NAMALWA (cell line): ENCODE measurements at regions not wholly inside any gene's neighbourhood (a gene's known extent, or its start where the extent isn't known, plus 50 kb on each side); places are given as distances from the start of the nearest gene placed in this dataset.

Experiments
- DNase-seq: peaks from one replicate; pipeline ENCODE4 v3.0.0-alpha.2; 2015; ENCODE audit warnings: low spot score

DNA sequence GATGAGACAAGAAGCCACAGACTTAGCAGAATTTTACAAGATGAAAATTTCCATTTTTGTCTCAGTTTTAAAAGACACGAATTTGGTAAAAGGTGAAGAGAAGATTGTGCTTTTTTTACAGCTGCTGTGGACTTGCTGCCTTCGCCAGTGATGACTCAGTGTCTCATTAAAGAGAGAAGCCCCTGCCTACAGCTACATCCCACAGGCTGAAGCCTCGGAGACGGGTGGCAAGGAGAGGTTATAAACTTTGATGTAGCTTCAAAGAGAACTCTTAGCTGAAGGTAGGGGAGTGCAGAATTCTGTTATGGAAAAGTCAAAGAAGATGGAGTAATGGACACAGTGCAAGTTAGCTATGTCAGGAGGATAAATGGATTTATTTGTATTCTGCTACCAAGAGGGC is 683.4 kb upstream of the ARGLU1 start:
- no peak for DNase-seq

DNA sequence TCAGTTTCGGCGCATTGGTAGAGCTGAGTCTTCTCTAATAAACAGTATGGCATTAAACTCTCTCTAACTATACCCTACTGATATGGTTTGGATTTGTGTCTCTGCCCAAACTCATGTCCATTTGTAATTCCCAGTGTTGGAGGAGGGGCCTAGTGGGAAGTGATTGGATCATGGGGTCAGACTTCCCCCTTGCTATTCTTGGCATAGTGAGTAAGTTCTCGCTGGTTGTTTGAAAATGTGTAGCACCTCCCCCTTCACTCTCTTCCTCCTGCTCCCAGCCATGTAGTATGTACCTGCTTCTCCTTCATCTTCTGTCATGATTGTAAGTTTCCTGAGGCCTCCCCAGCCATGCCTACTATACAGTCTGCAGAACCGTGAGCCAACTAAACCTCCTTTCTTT is 682.7 kb upstream of the ARGLU1 start:
- no peak for DNase-seq

DNA sequence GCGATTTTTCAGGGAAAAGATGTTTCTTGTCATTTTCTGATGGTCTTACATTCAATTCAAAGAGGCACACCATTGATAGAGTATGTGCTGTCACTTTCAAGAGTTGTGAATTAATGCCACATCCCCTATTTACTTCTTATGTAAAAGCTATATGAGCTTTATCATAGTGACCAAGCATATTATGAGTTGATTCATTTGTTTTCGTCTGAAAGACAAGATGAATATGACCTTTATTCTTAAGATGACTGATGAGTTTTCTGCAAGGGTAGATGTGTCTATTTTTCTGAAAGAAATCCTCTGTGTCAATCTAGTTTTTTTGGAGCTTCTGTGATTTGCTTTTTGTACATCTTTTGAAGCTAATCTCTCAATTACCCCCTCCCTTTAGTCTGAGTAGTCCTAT is 676.3 kb upstream of the ARGLU1 start:
- DNase-seq: no peak

DNA sequence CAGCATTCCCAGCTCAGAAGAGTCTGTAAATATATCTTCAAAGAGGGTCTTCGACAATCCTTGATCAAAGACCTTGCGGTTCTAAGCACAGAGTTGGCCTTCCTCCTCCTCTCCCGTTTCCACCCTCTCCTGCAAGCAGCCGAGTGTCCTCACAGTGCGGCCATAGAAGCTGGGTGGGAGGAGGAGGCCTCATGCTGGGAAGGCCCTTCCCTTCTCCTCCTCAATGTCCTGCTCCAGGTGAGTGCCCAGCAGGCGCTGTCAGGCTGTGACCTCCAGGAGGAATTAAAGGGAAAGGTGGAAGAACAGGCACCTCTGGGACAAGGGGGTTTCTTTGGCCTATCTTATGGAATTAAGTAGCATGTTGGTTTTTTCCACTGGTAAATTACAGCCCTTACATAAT is 674.2 kb upstream of the ARGLU1 start:
- no peak for DNase-seq

DNA sequence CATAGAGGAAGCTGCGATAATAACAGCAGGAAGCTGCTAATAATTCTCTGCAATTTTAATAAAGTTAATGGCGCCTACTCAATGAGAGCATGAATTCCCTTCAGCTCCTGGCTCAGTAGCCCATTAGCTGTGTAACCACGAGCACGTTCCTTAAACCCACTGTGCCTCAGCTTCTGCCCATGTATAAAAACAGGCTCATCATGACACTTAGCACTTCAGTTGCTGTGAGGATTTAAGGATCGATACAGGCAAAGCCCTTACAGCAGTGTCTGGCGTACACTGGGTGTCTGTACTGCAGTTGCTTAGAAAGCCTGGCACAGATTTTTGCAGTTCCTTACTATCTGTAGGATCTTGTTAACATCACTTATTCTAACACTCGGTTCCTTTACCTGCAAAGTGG is 673.4 kb upstream of the ARGLU1 start:
- DNase-seq: no peak

DNA sequence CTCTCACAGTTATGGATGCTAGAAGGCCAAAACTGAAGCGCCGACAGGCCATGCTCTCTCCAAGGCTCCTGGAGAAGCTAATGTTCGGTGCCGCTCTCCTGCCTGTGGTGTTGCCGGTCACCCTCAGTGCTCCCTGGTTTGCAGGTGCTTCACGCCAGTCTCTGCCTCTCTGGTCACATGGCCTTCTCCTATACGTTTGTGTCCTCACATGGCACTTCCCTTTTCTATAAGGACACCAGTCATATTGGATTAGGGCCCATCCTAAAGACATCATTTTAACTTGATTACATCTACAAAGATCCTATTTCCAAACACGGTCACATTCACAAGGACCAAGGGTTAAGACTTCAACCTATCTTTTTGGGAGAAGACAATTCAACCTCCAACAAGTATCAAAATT is 671.3 kb upstream of the ARGLU1 start:
- DNase-seq: no peak

DNA sequence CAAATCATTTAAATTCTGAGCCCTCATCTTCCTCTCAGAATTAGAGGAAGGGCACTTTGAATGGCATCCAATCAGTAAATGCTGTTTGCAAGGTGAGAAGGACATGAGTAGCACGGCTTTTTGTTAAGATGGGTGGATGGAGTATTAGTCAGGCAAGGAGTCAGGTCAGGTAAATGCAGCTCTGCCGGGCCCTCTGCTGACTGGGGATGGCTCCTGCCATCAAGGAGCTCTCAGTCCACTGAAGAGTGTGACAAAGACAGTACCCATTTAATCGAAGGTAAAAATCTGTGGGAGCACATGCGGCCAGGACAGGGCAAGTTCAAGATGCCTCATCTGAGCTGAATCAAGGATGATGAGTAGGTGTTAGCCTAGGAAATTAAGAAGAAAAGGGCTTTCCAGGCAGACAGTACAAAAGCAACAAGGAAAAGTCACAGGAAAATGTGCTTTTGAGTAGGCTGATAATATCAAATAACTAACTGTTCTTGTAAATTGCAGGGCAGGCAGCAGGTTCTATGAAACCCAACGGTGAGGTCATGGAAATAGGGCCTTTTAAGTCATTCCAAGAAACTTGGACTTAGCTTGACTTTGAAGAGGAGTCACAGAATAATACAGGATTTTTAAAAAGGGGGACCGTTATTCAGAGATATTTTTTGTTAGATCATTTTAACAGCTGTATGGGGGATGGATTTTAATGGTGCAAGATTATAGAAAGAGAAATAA is 670.5 kb upstream of the ARGLU1 start:
- no peak for DNase-seq

DNA sequence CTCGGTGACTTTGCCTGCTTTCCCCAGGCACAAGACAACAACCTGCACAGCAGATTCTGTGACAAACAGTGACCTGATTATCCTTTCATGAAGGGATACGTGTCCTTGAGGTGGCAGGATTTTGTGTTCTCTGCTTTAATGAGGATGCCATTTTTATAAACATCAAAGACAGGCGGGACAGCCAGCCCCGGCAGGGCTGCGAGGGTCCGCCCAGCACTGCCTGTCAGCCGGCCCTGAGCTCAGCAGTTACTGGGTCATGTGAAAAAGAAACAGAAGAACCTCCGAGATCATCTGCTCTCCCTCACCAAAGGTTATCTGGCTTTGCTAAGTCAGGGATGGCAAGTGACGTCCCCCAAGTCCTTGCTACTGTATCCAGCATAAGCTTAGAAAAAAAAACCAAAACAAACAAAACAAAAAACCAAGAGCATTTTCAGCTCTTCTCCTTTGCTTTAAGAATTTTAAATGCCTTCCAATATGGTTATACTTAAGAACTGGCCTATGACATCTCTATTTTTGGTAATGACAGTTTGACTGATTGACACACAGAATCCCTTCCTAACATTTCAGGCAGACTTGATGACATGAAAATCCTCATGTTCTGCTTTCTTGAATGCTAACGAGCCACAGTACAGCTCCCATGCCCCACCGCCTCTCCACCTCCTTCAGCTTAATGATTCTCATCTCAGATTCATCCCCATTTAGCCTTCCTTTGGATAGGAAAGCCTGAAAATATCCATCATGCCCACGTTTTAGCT is 666.6 kb upstream of the ARGLU1 start:
- no peak for DNase-seq

DNA sequence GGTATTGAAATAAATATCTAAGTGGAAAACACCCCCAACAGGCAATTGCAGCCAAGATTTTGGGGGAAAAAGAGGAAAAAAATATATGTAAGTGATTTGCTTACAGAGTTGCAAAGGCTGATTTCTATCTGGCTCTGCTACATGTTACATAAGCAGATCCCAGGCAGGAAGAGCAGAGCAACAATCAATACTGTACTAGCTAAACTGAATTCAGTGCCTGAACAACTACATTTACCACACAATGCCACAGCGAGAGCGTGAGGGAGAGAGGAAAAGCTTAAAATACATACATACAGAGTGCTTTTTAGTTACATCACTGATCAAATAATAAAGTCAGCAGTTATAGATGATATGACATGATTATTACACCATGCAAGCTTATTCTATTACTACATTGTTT is 665.6 kb upstream of the ARGLU1 start:
- DNase-seq: no peak

DNA sequence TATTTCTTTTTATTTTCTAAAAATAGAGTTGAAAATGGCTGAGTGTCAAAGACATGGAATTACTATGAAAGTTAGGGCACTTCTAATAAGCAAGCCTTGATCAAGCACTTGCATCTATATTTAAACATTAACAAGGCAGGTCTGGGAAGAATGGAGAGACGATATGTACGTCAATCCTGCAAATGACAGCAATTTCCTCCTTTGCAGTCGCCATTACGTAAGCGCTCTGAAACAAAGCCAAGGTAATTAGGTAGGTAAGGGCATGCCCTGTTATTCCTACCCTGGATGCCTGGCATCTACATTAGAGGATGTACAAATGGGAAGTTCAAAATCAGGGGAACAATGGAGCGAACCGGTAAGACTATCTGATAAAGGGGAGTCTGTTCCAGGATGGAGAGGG is 664.0 kb upstream of the ARGLU1 start:
- DNase-seq: no peak

DNA sequence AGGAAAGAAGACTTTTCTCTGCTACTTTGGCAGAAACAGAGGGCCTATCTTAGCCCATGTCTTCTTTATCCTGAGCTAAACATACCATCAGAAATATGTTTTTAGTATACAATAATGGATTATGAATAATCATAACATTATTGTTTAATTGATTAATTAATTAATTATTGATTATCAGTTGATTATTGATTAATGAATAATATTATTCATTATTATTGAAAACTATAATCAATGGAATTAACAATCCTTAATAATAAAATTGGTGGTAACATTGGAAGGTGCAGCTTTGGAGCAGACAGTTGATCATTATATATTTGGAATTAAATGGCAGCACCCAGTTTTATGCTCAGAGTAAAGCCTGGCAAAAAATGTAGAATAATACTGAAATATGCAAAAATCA is 655.9 kb upstream of the ARGLU1 start:
- no peak for DNase-seq

DNA sequence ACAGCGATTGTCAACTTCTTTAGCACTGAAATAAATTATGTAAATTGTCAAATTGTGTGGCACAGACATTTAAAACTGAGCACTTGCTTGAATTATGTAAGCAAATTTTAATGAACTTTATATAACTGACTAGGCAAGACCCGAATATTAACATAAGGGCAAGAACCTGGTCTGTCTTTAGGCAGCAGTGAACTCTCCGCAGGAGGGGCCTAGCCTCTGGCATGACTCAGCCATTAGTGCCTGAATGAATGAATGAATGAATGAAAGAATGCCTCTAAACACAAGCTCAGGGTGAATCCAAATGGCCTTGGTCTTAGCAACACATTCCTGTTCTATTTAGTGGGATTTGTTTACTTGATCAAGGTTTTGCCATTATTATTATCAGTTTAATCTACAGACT is 654.7 kb upstream of the ARGLU1 start:
- no peak for DNase-seq

DNA sequence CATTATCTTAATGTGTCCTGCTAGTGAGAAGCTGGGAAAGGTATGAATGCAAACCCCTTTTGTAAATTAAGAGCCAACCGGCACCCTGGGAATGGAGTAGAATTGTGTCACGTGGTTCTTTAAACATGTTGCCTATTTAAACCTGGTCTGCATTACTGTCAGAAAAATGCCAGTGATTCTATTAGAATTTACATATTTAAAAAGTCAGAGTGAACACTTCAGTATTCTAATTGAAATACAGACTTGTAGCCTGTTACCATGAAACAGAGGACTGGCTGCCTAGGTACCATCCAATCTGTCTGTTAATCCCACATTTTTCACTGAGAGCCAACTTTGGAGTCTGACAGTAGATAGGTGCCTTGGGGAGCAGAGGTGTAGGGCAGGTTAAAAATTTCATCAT is 652.3 kb upstream of the ARGLU1 start:
- no peak for DNase-seq

DNA sequence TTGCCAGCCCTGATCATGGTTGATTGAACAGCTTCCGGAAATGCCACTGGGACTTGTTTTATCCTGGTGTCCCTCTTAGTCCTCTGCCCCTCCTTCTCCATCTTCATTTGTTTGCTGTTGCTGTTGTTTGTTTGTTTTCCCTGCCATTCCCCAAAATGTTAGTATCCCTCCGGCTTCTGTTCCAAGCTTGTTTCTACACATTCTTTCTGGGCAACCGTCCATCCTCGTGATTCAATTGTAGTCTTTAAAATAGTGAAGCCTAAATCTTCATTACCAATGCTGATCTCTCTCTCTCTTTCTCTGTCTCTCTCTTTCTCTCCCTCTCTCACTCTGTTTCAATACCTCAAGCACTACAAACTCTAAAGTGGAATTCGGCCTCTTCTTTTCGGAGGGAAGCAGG is 649.3 kb upstream of the ARGLU1 start:
- no peak for DNase-seq

DNA sequence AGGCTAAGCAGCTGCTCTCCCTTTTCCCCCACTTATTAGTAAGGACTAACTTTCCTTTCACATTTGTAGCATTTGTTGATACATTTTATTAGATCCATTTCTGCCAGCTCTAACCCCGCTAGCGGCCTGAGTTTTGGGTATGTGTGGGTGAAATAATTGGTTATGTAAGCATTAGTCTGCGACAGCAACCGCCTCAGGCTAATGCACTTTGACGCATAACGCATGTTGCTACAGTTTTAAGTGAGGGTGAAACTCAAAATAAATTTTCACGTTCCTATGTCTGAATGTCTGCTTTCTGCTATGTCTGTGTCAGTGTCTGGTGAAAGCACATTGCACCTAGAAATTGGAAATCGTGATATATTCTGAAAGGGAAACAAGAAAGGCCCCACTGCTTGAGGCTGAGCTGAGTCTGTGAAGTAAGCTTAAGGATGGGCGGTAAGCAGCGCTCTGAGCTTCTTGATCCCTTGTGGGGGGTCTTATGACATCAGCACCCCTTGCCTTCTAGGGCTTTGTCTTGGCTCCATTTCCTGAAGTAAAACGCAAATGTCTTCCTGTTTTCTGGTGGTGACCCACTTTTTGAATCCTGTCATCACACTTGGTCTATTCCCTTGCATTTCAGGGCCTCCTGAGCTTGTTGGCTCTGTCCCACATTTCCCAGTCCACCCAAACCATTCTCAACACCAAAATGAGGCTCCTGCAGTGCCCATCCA is 648.3 kb upstream of the ARGLU1 start:
- no peak for DNase-seq

DNA sequence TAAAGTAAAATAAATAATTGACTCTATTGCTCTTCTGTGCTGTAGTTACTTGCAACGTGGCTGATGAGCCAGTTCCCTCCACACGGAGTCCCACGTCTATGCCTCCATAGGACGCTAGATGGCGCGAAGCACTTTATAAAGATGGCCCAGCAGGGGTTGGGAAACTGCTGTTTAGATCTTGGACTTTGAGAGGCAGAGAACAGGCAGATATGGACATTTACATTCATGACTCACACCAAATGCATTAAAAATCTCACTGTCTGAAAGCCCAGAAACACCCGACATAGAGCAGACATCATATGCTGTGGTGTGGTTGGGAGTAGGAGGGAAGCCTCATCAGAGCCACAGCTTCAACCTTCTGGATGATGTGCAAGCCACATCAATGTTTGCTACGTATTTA is 643.1 kb upstream of the ARGLU1 start:
- DNase-seq: peak; percentile 79

DNA sequence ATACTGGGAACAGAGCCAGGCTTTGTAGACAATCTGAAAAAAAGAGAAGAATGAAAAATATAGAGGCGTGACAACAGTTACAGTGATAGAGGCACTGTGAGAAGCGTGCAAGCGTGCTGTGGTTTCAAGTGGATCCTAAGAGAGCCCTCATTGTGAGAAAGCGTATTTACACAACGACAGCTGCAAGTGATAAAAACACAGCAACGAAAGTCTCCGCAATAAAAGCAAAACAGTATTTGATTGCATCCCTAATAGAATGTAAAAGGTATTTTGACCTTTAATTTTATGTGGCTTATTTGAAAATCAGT is 642.7 kb upstream of the ARGLU1 start:
- DNase-seq: no peak

DNA sequence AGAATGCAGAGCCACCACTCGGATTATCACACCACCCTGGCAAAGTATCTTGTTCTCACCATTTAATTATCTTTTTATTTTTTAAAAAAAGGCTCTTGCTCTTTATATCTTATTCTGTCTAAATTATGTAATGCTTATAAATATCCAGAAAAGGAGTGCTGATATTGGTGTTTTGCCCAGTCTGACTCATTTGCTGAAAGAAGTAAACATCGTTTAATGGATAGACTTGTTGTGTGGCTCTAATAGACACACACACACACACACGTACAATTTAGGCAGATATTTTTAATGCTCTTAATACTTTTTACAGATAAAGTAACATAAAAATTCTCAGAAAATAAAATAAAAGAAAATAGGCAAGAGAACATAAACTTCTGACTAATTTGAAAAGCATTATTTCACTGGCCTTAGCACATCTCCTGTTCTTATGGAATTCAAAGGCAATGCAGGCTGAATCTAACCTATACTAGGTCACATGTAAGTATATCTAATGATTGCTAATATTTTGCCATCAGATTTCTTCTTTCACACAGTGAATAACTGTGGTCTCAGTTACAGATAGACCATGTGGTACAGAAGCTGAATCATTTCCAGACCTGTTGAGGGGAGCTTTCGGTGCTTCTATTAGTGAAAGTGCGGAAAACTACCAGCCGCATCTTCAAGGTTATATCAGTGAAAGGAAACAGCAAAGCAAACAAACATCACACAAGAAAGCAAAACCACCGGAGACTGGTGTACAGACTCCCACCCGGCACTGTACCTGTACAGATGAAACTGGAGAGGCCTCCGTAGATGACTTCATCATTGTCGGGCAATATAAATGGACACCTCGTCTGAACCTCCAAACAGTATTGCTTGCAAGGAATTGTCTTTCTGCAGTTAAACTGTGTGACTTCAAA is 642.1 kb upstream of the ARGLU1 start:
- no peak for DNase-seq

DNA sequence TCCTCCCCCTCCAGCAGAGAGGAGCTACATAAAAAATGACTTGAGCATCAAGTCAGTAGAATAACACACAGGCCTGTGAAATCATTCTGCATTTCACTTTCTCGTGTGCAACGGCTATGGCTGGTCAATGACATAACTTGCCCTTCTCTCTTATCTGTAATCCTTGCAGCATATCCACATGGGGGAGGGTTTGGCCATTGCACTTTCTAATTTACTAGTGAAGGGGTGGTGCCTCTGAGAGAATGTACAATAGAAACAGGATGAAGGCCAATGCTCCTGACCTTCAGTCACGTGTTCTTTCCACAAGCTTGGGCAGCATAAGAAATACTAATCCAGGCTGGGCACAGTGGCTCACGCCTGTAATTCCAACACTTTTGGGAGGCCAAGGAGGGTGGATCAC is 641.0 kb upstream of the ARGLU1 start:
- no peak for DNase-seq

DNA sequence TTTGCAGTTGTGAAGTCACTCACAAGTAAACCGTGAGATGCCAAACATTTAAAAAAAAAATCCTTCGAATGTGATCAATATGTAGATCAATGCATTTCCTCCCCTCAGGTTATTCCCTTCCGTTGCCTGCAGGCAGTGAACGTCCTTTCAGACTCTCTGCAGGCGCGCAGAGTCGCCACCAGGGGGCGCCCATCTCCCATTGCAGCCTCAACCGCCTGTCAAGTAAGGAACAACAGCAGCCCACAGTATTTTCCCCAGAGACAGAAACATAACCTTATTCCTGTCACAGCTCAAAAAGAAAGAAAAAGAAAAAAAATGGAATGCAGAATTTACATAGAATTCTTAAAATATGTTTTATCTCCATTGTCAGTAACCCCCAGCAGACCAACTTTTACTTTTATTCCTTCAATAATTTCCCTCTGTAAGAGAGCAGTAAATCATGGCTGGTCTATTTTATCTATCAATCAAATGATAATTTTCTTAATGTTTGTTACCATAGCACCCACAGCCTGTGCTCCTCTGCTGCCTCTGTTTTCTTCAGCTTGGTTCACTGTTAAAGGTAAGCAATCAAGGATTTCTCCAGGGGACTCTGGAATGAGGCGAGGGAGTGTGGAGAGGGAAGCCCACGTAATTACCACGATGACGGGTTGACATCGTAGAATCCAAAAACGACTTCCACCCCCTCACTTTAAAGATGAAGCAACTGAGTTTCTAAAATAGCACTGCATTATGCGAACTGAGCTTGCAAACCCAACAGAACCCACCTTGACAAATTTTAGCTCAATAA is 637.6 kb upstream of the ARGLU1 start:
- peak; percentile 68 for DNase-seq

DNA sequence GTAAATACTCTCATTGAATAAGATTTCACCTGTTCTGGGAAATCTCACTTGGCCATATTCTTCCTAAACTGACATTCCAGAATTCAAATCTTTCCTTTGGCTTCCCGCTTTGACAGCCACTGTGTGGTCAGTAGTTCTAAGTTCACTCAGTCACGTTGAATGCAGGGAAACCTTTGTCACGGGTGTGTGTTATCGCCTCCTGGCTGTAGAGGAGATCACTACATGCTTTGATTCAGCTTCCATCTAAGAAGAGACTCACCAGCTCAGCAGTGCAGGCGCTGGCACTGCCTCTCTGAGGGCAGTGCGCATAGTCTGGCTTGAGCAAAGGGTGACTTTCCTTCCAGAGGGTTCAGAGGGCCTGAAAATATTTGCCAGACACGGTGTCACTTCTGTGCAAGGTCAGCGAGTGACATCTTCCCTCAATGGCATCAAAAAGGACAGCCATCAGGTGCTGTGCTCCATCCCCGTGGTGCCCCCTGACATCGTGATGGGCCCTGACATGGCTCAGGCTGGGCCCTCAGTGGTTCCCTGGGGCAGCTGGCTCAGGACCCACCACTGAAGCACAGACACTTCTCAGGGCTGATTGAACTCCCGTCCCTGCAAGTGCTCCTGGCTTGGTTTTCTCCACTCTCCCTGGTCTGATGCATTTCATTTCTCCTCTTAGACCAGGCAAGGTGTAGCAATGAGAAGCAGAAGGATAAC is 635.4 kb upstream of the ARGLU1 start:
- peak; percentile 53 for DNase-seq
